ENCODE measurements at regions not wholly inside any gene's neighbourhood (a gene's known extent, or its start where the extent isn't known, plus 50 kb on each side); places are given as distances from the start of the nearest gene placed in this dataset.

- Histone ChIP-seq H2AFZ (ENCODE audit: low read length) (no peak overlapping the region), H3K4me2 (ENCODE audit: low read length) (peak overlapping the region; percentile 27; the same call in 1 of the 2 replicates), H3F3A (ENCODE audit: low read length, unreplicated experiment) (no peaks in the 10 kb centered on the region), H3K9ac (ENCODE audit: low read length) (no peak overlapping the region; the same call in 1 of the 2 replicates), H3K27ac (ENCODE audit: low read length) (peak overlapping the region; percentile 84), H3K36me3 (ENCODE audit: low read depth, low read length) (peaks cover 5% of the 10 kb centered on the region; the same call in 1 of the 2 replicates), H4K20me1 (ENCODE audit: low read length) (no peaks in the 10 kb centered on the region), H3K4me3 (ENCODE audit: low read length) (no peak overlapping the region), H3K27me3 (ENCODE audit: low read length) (no peaks in the 10 kb centered on the region), H3K79me2 (ENCODE audit: low read length) (no peaks in the 10 kb centered on the region), H3K9me2 (replicated peaks; ENCODE audit: low read length) (no peaks in the 10 kb centered on the region), H3K9me3 (ENCODE audit: low read length) (no peaks in the 10 kb centered on the region), H3K4me1 (ENCODE audit: insufficient read depth, low read length) (peaks cover 11% of the 10 kb centered on the region)
- peak; percentile 73 for ATAC-seq
- ChIA-PET CTCF (no interaction called here), POLR2A (ENCODE audit: unreplicated experiment) (interaction anchor here (0.6 kb wide), 1 partner anchor 9 kb away, joined by 3 read pairs; no protein-coding TSS in a partner anchor)
- no TSS peak for BruUV-seq (replicated peaks)
- intact Hi-C loops (cut with micrococcal nuclease) = no loop called here
- DNase-seq = peak; percentile 86
- no peak for TF ChIP-seq EZH2phosphoT487 (IDR thresholded peaks at IDR 0.05; ENCODE audit: borderline replicate concordance, low read length)
- TF ChIP-seq EZH2 (IDR thresholded peaks at IDR 0.05; ENCODE audit: low read length, unreplicated experiment) = no peak
- no peak for TF ChIP-seq CTCF (conservative IDR thresholded peaks at IDR 0.05; ENCODE audit: low read depth, low read length)
Measured at GRCh38 chrX:4379071-4379470, 665.6 kb upstream of the PRKX start.

GRCh38 chrX:4373791-4374190 lies 660.3 kb upstream of the PRKX start:
- Histone ChIP-seq H3K9me3 (ENCODE audit: low read length) (no peaks in the 10 kb centered on the region), H3K27me3 (ENCODE audit: low read length) (no peaks in the 10 kb centered on the region), H4K20me1 (ENCODE audit: low read length) (no peaks in the 10 kb centered on the region), H3K36me3 (ENCODE audit: low read depth, low read length) (peaks cover 5% of the 10 kb centered on the region; the same call in 1 of the 2 replicates), H3F3A (ENCODE audit: low read length, unreplicated experiment) (no peaks in the 10 kb centered on the region), H3K4me2 (ENCODE audit: low read length) (no peak overlapping the region), H3K9me2 (replicated peaks; ENCODE audit: low read length) (no peaks in the 10 kb centered on the region), H3K27ac (ENCODE audit: low read length) (no peak overlapping the region), H3K79me2 (ENCODE audit: low read length) (no peaks in the 10 kb centered on the region), H3K4me1 (ENCODE audit: insufficient read depth, low read length) (peaks cover 4% of the 10 kb centered on the region), H2AFZ (ENCODE audit: low read length) (no peak overlapping the region), H3K9ac (ENCODE audit: low read length) (no peak overlapping the region), H3K4me3 (ENCODE audit: low read length) (no peak overlapping the region)
- intact Hi-C loops (cut with micrococcal nuclease) = no loop called here
- BruUV-seq (replicated peaks) = no TSS peak
- DNase-seq (no peak), ATAC-seq (no peak)
- POLR2A ChIA-PET (ENCODE audit: unreplicated experiment) = no interaction called here
- TF ChIP-seq EZH2phosphoT487 (IDR thresholded peaks at IDR 0.05; ENCODE audit: borderline replicate concordance, low read length) (no peak), EZH2 (IDR thresholded peaks at IDR 0.05; ENCODE audit: low read length, unreplicated experiment) (no peak), CTCF (conservative IDR thresholded peaks at IDR 0.05; ENCODE audit: low read depth, low read length) (no peak)
- CTCF ChIA-PET = no interaction called here

DNA sequence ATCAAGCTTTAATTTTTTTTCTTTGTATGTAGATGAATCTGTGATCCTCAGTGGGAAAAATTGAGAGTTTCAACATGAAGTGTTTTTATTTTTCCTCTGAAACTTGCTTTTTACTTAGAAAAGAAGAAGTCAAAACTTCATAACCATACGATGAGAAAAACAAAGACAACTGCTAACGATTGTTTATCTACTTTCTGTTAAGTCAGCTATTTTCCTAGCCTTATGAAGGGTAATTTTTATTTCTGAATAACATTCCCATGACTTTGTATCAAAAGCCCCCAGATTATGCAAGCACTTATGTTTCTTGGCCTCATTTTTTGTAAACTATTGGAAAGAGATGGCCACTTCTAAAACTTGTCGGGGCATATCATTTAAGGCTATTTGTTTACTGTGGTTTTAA lies 645.1 kb upstream of the PRKX start:
- H3K4me1 ChIP-seq (ENCODE audit: insufficient read depth, low read length) = no peaks in the 10 kb centered on the region
- ATAC-seq = no peak
- intact Hi-C loops (cut with micrococcal nuclease) = no loop called here
- H2AFZ ChIP-seq (ENCODE audit: low read length) = no peak overlapping the region
- ChIA-PET POLR2A (ENCODE audit: unreplicated experiment) (no interaction called here), CTCF (no interaction called here)
- H3K79me2 ChIP-seq (ENCODE audit: low read length) = no peaks in the 10 kb centered on the region
- H3K4me2 ChIP-seq (ENCODE audit: low read length) = no peak overlapping the region
- H4K20me1 ChIP-seq (ENCODE audit: low read length) = no peaks in the 10 kb centered on the region
- no peak overlapping the region for H3K4me3 ChIP-seq (ENCODE audit: low read length)
- no peaks in the 10 kb centered on the region for H3F3A ChIP-seq (ENCODE audit: low read length, unreplicated experiment)
- H3K36me3 ChIP-seq (ENCODE audit: low read depth, low read length) = no peaks in the 10 kb centered on the region
- no TSS peak for BruUV-seq (replicated peaks)
- no peak for DNase-seq
- TF ChIP-seq CTCF (conservative IDR thresholded peaks at IDR 0.05; ENCODE audit: low read depth, low read length) (no peak), EZH2 (IDR thresholded peaks at IDR 0.05; ENCODE audit: low read length, unreplicated experiment) (no peak), EZH2phosphoT487 (IDR thresholded peaks at IDR 0.05; ENCODE audit: borderline replicate concordance, low read length) (no peak)
- no peak overlapping the region for H3K27ac ChIP-seq (ENCODE audit: low read length)
- H3K27me3 ChIP-seq (ENCODE audit: low read length) = peaks cover 14% of the 10 kb centered on the region; the same call in 1 of the 2 replicates
- no peaks in the 10 kb centered on the region for H3K9me2 ChIP-seq (replicated peaks; ENCODE audit: low read length)
- H3K9me3 ChIP-seq (ENCODE audit: low read length) = no peaks in the 10 kb centered on the region
- H3K9ac ChIP-seq (ENCODE audit: low read length) = no peak overlapping the region
